OCI-LY1 (cell line): ENCODE measurements at regions not wholly inside any gene's neighbourhood (a gene's known extent, or its start where the extent isn't known, plus 50 kb on each side); places are given as distances from the start of the nearest gene placed in this dataset.

Experiments
- EZH2 ChIP-seq: fragments of 200-600 bp; sonication (generic), shearing (Covaris generic); IDR thresholded peaks from 2 replicates; pipeline ENCODE4 v1.8.0; 2017; ENCODE audit warnings: borderline replicate concordance, mixed run types, mild to moderate bottlenecking, antibody characterized with exemption, low read length, moderate library complexity, mixed read lengths
- TF ChIP-seq, protein P1 (sequence below): fragments of 200-600 bp; sonication (generic), shearing (Covaris generic); IDR thresholded peaks from 2 replicates; pipeline ENCODE4 v1.5.1; 2017; ENCODE audit warnings: mild to moderate bottlenecking, antibody characterized with exemption, low read length, moderate library complexity, mixed read lengths

DNA sequence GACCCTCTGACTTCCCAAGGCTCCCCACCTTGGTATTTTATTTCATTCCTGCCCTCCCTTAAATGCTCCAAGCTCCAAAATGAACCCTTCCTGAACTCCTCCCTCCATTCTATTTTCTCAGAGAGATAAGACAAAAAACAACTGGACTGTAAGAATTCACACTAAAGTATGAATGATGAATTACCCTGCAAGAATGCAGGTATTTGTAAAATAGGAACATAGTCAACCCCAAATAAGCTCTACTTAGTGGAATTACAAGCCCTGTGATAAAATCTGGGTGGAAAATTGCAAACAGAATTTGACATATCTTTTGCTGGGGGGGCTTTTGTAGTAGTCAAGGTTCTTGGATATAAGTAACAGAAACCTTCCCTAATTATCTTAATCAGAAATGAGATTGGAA, 67.8 kb upstream of the GJA8 start:
- TF ChIP-seq, protein P1, sequence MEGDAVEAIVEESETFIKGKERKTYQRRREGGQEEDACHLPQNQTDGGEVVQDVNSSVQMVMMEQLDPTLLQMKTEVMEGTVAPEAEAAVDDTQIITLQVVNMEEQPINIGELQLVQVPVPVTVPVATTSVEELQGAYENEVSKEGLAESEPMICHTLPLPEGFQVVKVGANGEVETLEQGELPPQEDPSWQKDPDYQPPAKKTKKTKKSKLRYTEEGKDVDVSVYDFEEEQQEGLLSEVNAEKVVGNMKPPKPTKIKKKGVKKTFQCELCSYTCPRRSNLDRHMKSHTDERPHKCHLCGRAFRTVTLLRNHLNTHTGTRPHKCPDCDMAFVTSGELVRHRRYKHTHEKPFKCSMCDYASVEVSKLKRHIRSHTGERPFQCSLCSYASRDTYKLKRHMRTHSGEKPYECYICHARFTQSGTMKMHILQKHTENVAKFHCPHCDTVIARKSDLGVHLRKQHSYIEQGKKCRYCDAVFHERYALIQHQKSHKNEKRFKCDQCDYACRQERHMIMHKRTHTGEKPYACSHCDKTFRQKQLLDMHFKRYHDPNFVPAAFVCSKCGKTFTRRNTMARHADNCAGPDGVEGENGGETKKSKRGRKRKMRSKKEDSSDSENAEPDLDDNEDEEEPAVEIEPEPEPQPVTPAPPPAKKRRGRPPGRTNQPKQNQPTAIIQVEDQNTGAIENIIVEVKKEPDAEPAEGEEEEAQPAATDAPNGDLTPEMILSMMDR, result no peak
- TF ChIP-seq EZH2, result no peak
